Mesodermal cell (in vitro differentiated cells): ENCODE measurements at regions not wholly inside any gene's neighbourhood (a gene's known extent, or its start where the extent isn't known, plus 50 kb on each side); places are given as distances from the start of the nearest gene placed in this dataset.

ENCODE experiments used
- H3K27ac ChIP-seq: 2 replicates; pipeline ENCODE4 v1.7.0; 2013; ENCODE audit warnings: mild to moderate bottlenecking, low read depth, low read length, moderate library complexity; ENCODE audit not compliant: severe bottlenecking
- H3K36me3 ChIP-seq: 2 replicates; pipeline ENCODE4 v1.7.1; 2013; ENCODE audit warnings: mild to moderate bottlenecking, low read length, moderate library complexity; ENCODE audit not compliant: control insufficient read depth, insufficient read depth
- H3K4me1 ChIP-seq: one replicate; pipeline ENCODE4 v1.7.1; 2013; ENCODE audit warnings: mild to moderate bottlenecking, low read length; ENCODE audit not compliant: insufficient read depth, control insufficient read depth, poor library complexity, severe bottlenecking
- H3K4me3 ChIP-seq: 2 replicates; pipeline ENCODE4 v1.7.0; 2013; ENCODE audit warnings: low read length, control low read depth, mild to moderate bottlenecking; ENCODE audit not compliant: insufficient read depth, poor library complexity, severe bottlenecking; ENCODE audit errors: extremely low read depth
- H3K9me3 ChIP-seq: 2 replicates; pipeline ENCODE4 v1.7.1; 2013; ENCODE audit warnings: mild to moderate bottlenecking, low read length, moderate library complexity; ENCODE audit not compliant: control insufficient read depth
- WGBS, 2 experiments: methylation state at CpG; one replicate each; pipeline ENCODE4 v1.1.5; 2013; ENCODE audit warnings: missing lambda C conversion rate in 2 of 2; ENCODE audit not compliant: insufficient coverage in 2 of 2; 5-methylcytosine and 5-hydroxymethylcytosine counted together

DNA sequence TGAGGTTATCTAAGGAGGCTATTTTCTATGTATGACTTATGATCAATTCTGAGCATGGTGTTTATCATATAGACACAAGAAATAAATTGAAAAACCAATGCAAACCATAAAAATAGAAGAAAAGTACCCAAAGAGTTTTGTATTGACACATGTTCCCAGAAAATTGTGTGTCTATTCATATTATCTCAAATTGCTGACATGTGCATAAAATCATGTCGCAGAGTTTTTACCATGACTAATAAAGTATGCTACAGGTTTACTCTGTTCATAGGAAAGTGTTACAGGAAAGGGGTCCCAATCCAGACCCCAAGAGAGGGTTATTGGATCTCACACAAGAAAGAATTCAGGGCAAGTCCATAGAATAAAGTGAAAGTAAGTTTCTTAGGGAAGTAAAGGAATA lies 290.7 kb upstream of the NRXN1 start:
- Histone ChIP-seq H3K4me3 (no peak overlapping the region), H3K9me3 (peaks cover 4% of the 10 kb centered on the region), H3K4me1 (no peaks in the 10 kb centered on the region), H3K27ac (no peak overlapping the region), H3K36me3 (no peaks in the 10 kb centered on the region)
- WGBS, 2 experiments: 80% methylated on average over 1 of the region's 1 CpG; no CpG with 5 or more reads in 1 of the 2 experiments

DNA sequence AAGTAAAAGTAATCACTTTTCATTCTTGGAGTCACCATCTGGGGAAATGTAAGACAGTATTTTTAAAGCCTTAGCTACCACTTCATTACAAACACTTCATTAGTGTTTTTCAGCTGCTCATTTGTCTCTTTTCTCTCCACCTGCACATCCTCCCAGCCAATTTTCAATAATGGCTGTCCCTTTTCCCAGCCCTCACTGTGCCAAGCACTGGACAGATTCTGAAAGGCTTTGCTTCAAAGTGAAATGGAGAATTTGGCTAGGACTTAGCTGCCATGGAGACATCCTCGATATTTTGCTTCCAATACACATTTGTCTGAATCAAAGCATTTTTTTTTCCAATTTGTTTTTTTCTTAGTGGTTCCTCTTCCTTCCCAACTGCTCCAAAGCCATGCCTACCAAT lies 272.4 kb upstream of the NRXN1 start:
- Histone ChIP-seq H3K4me3 (no peak overlapping the region), H3K9me3 (no peaks in the 10 kb centered on the region), H3K27ac (no peak overlapping the region), H3K36me3 (no peaks in the 10 kb centered on the region), H3K4me1 (no peaks in the 10 kb centered on the region)
- WGBS, 2 experiments: 88 to 90% methylated on average over 1 of the region's 1 CpG

DNA sequence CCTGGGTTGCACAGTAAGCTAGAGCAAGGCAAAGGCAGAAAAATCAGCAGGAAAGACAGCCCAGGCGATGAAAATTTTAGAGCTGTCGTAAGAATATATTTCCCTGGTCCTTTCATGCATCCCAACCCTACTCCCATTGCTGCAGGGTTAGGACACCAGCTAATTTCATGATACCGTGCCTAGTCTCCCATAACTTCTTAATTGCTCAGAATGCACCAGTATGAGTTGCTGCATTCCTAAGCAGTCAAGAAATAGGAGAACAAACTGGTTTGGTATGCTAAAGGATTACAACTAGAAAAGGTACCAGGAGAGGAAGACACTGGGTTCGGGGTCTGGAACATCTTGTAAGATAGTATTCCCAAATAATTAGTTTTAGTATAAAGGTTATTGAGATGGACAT lies 269.4 kb upstream of the NRXN1 start:
- no peak overlapping the region for H3K27ac ChIP-seq
- H3K4me3 ChIP-seq: no peak overlapping the region
- H3K4me1 ChIP-seq: no peaks in the 10 kb centered on the region
- H3K36me3 ChIP-seq: no peaks in the 10 kb centered on the region
- H3K9me3 ChIP-seq: no peaks in the 10 kb centered on the region
- WGBS, 2 experiments: 100% methylated on average over 2 to 3 of the region's 4 CpGs

DNA sequence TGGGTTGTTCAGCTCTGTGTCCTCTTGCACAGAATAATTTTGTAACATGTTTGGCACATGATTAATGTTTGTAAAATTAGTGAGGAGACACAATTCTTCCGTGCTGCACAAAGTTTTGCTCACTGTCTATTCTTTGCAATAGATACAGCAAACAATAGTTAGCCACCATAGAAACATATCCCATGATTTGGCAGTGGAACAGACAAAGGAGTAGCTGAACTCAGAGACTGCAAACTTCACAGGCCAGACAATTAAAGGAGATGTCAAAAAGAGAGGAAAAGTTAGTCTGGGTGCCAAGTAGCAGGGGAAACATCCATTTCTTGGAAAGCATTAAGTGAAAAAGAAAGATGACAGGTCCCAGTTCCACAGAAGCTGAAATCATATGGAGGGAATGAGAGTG lies 267.4 kb upstream of the NRXN1 start:
- Histone ChIP-seq H3K9me3 (no peaks in the 10 kb centered on the region), H3K4me3 (no peak overlapping the region), H3K27ac (no peak overlapping the region), H3K36me3 (no peaks in the 10 kb centered on the region), H3K4me1 (no peaks in the 10 kb centered on the region)
- WGBS, 2 experiments: no CpG with 5 or more reads among the region's 1 CpG

DNA sequence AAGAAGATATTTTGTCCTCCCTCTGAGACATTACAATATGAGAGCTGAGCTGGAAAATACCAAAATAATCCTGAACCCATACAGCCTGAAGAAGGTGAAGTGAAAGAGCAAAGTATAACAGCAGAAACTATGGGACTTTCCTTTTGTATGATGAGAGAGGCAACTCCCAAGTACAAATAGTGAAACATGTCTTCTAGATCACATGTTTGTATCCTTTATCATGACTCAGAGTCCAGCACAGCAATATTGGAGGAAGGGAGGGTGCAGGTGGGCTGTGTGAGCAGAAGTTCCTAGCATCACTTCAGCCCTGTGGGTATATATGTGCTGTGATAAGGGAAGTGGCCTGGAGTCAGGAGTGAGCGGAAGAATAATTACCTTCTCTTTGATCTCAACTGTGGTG lies 265.6 kb upstream of the NRXN1 start:
- no CpG with 5 or more reads among the region's 1 CpG for WGBS, 2 experiments
- no peaks in the 10 kb centered on the region for H3K4me1 ChIP-seq
- H3K27ac ChIP-seq: no peak overlapping the region

DNA sequence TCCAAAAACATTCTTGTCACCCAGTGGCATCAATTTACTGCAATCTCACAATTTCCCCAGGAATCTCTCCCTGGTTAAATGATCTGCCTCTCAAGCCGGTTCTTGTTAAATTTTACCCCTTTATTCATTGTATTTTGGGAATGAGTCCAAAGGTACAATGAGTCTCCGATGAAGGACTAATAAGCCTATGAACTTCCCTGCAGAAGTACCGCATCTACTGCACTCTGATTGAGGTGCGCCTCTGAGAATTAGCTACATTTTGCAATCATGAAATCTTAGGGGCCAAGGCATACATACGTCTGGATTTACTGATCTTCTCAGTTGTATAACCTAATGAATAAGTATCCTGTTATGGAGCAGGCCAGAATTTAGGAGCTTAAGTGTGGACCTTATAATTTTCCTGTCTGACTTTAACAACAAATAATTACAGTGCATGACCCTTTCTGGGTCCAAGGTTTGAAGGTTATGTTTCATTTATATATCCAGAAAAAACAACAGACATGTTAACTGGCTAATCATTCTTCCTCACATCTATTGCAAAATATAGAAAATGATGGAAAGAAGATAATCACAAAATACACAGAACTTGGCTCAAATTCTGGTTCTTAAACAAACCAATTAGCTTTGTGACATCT lies 261.8 kb upstream of the NRXN1 start:
- Histone ChIP-seq H3K4me1 (no peaks in the 10 kb centered on the region), H3K4me3 (no peak overlapping the region)
- WGBS, 2 experiments: 96 to 100% methylated on average over 2 to 4 of the region's 5 CpGs

More for the DNA sequence above, 265.6 kb upstream of the NRXN1 start:
- no peaks in the 10 kb centered on the region for H3K9me3 ChIP-seq
- no peak overlapping the region for H3K4me3 ChIP-seq
- H3K36me3 ChIP-seq: no peaks in the 10 kb centered on the region

DNA sequence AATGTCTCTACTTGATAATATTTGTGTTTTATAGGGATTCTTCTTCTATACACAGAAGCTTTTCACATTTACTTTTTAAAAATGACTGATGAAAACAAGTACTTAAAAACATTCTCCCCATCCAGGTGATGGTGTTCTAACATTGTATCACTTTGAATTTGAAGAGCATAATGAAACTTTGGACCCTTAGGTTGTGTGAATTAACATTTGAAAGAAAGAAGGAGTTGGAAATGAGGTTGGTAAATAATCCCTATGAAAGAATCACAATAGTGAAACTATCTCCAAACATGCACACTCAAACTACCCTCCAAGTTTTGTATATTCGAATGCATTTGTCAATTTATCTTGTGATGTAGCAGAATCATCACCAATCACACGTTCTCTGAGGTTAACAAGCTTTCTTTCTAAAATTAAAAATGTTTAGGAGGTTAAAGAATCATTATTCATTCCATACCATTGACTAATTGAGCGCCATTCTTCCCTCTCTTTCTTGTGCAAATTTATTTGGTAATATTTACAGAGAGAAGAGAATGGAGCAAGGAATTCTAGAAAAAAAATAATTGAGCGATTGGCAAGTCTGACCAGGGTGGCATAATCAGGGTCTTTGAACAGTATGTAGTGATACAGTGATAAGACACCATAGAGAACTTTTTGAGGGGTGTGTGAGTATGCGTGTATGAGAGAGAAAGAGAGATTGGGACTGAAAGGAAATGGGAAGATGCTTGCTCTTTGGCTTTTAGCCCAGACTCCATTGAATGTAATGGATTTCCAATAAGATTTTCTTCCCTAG lies 260.0 kb upstream of the NRXN1 start:
- Histone ChIP-seq H3K4me3 (no peak overlapping the region), H3K9me3 (no peaks in the 10 kb centered on the region), H3K4me1 (no peaks in the 10 kb centered on the region), H3K27ac (no peak overlapping the region), H3K36me3 (no peaks in the 10 kb centered on the region)
- 25 to 38% methylated on average over 1 of the region's 5 CpGs for WGBS, 2 experiments

More for the DNA sequence above, 261.8 kb upstream of the NRXN1 start:
- Histone ChIP-seq H3K9me3 (no peaks in the 10 kb centered on the region), H3K27ac (no peak overlapping the region), H3K36me3 (no peaks in the 10 kb centered on the region)

DNA sequence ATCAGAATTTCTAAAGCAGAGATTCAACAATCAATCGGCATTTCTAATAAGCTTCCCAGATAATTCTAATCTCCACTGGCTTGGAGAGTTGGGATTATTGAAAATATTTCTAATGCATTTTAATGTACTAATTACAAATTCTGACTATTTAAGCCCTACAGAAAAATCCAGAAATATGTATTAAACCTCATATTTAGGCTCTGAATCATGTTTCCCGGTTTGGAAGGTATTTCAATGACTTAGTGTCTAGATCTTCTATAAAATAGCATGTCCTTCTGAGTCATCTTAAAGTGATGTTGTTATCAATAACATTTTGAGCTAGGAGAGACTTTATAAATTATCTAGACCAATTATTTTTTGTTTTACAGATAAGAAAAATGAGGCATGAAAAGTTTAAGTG lies 258.8 kb upstream of the NRXN1 start:
- no peaks in the 10 kb centered on the region for H3K36me3 ChIP-seq

DNA sequence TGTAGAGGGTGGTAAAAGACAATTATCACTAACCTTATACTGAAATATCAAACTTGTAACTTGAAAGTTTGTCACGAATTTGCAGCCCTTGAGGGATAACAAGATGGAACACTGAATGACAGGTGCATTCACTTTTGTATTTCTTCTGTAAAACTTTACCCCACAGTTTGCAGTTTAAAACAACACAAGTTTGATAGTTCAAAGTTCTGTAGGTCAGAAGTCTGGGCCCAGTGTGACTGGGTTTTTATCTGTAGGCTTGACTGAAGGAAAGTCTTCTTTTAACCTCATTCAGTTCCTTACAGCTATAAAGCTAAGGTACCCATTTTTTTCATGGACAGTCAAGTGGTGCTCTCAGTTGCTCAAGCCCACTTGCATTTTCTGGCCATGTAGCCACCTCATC lies 257.1 kb upstream of the NRXN1 start:
- H3K9me3 ChIP-seq: no peaks in the 10 kb centered on the region
- H3K27ac ChIP-seq: no peak overlapping the region
- no peaks in the 10 kb centered on the region for H3K4me1 ChIP-seq
- H3K4me3 ChIP-seq: no peak overlapping the region
- 100% methylated on average over 1 of the region's 1 CpG; no CpG with 5 or more reads in 1 of the 2 experiments for WGBS, 2 experiments
- no peaks in the 10 kb centered on the region for H3K36me3 ChIP-seq

More for the DNA sequence above, 258.8 kb upstream of the NRXN1 start:
- no peak overlapping the region for H3K27ac ChIP-seq
- no peaks in the 10 kb centered on the region for H3K9me3 ChIP-seq
- no CpG with 5 or more reads among the region's 2 CpGs for WGBS, 2 experiments
- H3K4me1 ChIP-seq: no peaks in the 10 kb centered on the region
- no peak overlapping the region for H3K4me3 ChIP-seq

DNA sequence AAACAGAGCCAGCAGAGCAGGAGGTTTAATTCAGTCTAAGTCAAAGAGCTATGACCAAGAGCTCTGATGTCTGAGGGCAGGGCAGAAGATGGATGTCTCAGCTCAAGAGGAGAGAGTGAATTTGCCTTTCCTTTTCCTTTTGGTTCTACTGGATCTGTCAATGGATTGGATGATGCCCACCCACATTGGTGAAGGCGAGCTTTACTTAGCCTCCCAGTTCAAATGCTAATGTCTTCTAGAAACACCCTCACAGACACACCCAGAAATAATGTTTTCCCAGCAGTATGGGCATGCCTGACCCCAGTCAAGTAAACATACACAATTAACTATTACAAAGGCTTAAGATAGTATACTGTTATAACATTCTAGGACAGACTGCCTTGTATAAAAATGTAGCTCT lies 236.3 kb upstream of the NRXN1 start:
- 40% methylated on average over 1 of the region's 1 CpG; no CpG with 5 or more reads in 1 of the 2 experiments for WGBS, 2 experiments
- Histone ChIP-seq H3K4me3 (no peak overlapping the region), H3K27ac (no peak overlapping the region), H3K36me3 (no peaks in the 10 kb centered on the region), H3K4me1 (no peaks in the 10 kb centered on the region), H3K9me3 (no peaks in the 10 kb centered on the region)

DNA sequence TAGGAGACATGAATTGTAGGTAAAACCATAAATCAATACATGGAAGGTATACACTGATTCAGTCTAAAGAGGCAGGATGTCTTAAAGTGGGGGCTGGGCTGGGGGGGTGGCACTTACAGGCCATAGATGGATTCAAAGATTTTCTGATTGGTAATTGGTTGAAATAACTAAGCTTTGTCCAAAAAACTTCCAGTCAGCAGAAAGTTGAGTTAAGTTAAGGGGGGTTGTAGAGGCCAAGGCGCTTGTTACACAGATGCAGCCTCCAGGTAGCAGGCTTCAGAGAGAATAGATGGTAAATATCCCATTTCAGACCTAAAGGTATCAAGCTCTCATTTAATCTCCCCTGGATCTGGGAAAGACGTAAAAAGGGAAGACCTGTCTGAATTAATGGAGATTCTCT lies 233.6 kb upstream of the NRXN1 start:
- Histone ChIP-seq H3K27ac (no peak overlapping the region), H3K4me1 (no peaks in the 10 kb centered on the region), H3K9me3 (no peaks in the 10 kb centered on the region), H3K36me3 (no peaks in the 10 kb centered on the region), H3K4me3 (no peak overlapping the region)
- WGBS, 2 experiments: 80% methylated on average over 1 of the region's 2 CpGs; no CpG with 5 or more reads in 1 of the 2 experiments
